ENCODE measurements at regions not wholly inside any gene's neighbourhood (a gene's known extent, or its start where the extent isn't known, plus 50 kb on each side); places are given as distances from the start of the nearest gene placed in this dataset.

GRCh38 chr3:21357241-21357640, 393.8 kb downstream of the ZNF385D start:
- H3K4me1 ChIP-seq (ENCODE audit: control insufficient read depth, insufficient read depth, low read length) = no peaks in the 10 kb centered on the region
- no peak overlapping the region for H3K27ac ChIP-seq (ENCODE audit: low read depth, low read length)
- no peak for DNase-seq
- no peaks in the 10 kb centered on the region for H3K36me3 ChIP-seq (ENCODE audit: control insufficient read depth, insufficient read depth, low read length)
- 88 to 91% methylated on average over 2 of the region's 2 CpGs for WGBS, 2 experiments (ENCODE audit: insufficient coverage in 1 of 2, insufficient read length in 1 of 2)
- no peak overlapping the region for H3K4me3 Mint-ChIP-seq
- no peak for TF ChIP-seq CTCF (conservative IDR thresholded peaks at IDR 0.05)
- peaks cover 7% of the 10 kb centered on the region for H3K27me3 ChIP-seq (ENCODE audit: control insufficient read depth, insufficient read depth, low read length, poor library complexity, severe bottlenecking)
- H3K27me3 Mint-ChIP-seq (ENCODE audit: insufficient read depth) = no peaks in the 10 kb centered on the region
- H3K4me3 ChIP-seq (ENCODE audit: low read length) = no peak overlapping the region
- H3K27ac Mint-ChIP-seq = no peak overlapping the region
- H3K9ac ChIP-seq (ENCODE audit: extremely low read depth, low read length, poor library complexity, severe bottlenecking) = no peak overlapping the region
- no peaks in the 10 kb centered on the region for H3K36me3 Mint-ChIP-seq (ENCODE audit: low read depth)
- H3K4me1 Mint-ChIP-seq = no peaks in the 10 kb centered on the region
- peaks cover 26% of the 10 kb centered on the region for H3K9me3 ChIP-seq (ENCODE audit: control insufficient read depth, low read length)
- H3K9me3 Mint-ChIP-seq = peaks cover 17% of the 10 kb centered on the region

GRCh38 chr3:21356402-21356801, 394.6 kb downstream of the ZNF385D start:
- Histone ChIP-seq H3K9me3 (ENCODE audit: control insufficient read depth, low read length) (peaks cover 17% of the 10 kb centered on the region), H3K4me1 (ENCODE audit: control insufficient read depth, insufficient read depth, low read length) (no peaks in the 10 kb centered on the region), H3K27me3 (ENCODE audit: control insufficient read depth, insufficient read depth, low read length, poor library complexity, severe bottlenecking) (peaks cover 7% of the 10 kb centered on the region), H3K9ac (ENCODE audit: extremely low read depth, low read length, poor library complexity, severe bottlenecking) (no peak overlapping the region), H3K27ac (ENCODE audit: low read depth, low read length) (no peak overlapping the region), H3K36me3 (ENCODE audit: control insufficient read depth, insufficient read depth, low read length) (no peaks in the 10 kb centered on the region), H3K4me3 (ENCODE audit: low read length) (no peak overlapping the region)
- H3K4me1 Mint-ChIP-seq = no peaks in the 10 kb centered on the region
- TF ChIP-seq CTCF (conservative IDR thresholded peaks at IDR 0.05) = no peak
- no peak for DNase-seq
- peaks cover 12% of the 10 kb centered on the region for H3K9me3 Mint-ChIP-seq
- no peak overlapping the region for H3K4me3 Mint-ChIP-seq
- no peaks in the 10 kb centered on the region for H3K27me3 Mint-ChIP-seq (ENCODE audit: insufficient read depth)
- no peak overlapping the region for H3K27ac Mint-ChIP-seq
- no peaks in the 10 kb centered on the region for H3K36me3 Mint-ChIP-seq (ENCODE audit: low read depth)
- 85% methylated on average over 2 to 4 of the region's 4 CpGs for WGBS, 2 experiments (ENCODE audit: insufficient coverage in 1 of 2, insufficient read length in 1 of 2)

- H3K27me3 Mint-ChIP-seq (ENCODE audit: insufficient read depth) = no peaks in the 10 kb centered on the region
- Histone ChIP-seq H3K4me1 (ENCODE audit: control insufficient read depth, insufficient read depth, low read length) (no peaks in the 10 kb centered on the region), H3K4me3 (ENCODE audit: low read length) (no peak overlapping the region), H3K27ac (ENCODE audit: low read depth, low read length) (no peak overlapping the region), H3K9ac (ENCODE audit: extremely low read depth, low read length, poor library complexity, severe bottlenecking) (no peak overlapping the region), H3K9me3 (ENCODE audit: control insufficient read depth, low read length) (no peaks in the 10 kb centered on the region), H3K36me3 (ENCODE audit: control insufficient read depth, insufficient read depth, low read length) (no peaks in the 10 kb centered on the region), H3K27me3 (ENCODE audit: control insufficient read depth, insufficient read depth, low read length, poor library complexity, severe bottlenecking) (no peaks in the 10 kb centered on the region)
- no peaks in the 10 kb centered on the region for H3K4me1 Mint-ChIP-seq
- H3K27ac Mint-ChIP-seq = no peak overlapping the region
- H3K4me3 Mint-ChIP-seq = no peak overlapping the region
- peaks cover 4% of the 10 kb centered on the region for H3K9me3 Mint-ChIP-seq
- DNase-seq = no peak
- TF ChIP-seq CTCF (conservative IDR thresholded peaks at IDR 0.05) = no peak
- no peaks in the 10 kb centered on the region for H3K36me3 Mint-ChIP-seq (ENCODE audit: low read depth)
- WGBS, 2 experiments (ENCODE audit: insufficient coverage in 1 of 2, insufficient read length in 1 of 2) = 90 to 96% methylated on average over 3 of the region's 7 CpGs
These were observed 405.5 kb downstream of the ZNF385D start for GRCh38 chr3:21345382-21345976.

Measured in endodermal cell (in vitro differentiated cells).